Stomach (tissue), 4 donors: ENCODE measurements at regions not wholly inside any gene's neighbourhood (a gene's known extent, or its start where the extent isn't known, plus 50 kb on each side); places are given as distances from the start of the nearest gene placed in this dataset.

Experiments used
- CTCF ChIP-seq, 7 experiments: fragments of 450-650 bp in 4 of 7; fragments of 200-600 bp in 3 of 7; sonication (generic) in 3 of 7; IDR thresholded peaks; one replicate each; pipeline ENCODE4 v1.5.1; 2016 to 2019; ENCODE audit warnings: antibody characterized with exemption in 7 of 7, control low read depth in 2 of 7, mild to moderate bottlenecking in 1 of 7
- EP300 ChIP-seq: sonication (generic); formaldehyde crosslinking; IDR thresholded peaks from one replicate; pipeline ENCODE4 v1.6.1; 2017; ENCODE audit warnings: antibody characterized with exemption
- POLR2A ChIP-seq, 4 donors: fragments of 450-650 bp; IDR thresholded peaks; one replicate each; pipeline ENCODE4 v1.6.1; 2016; ENCODE audit warnings: antibody characterized with exemption in 4 of 4, control low read depth in 2 of 4, mild to moderate bottlenecking in 1 of 4, moderate library complexity in 1 of 4

- TF ChIP-seq CTCF (IDR thresholded peaks at IDR 0.05) (no peak), EP300 (no peak), POLR2A (IDR thresholded peaks at IDR 0.05) (no peak)
Observed at GRCh38 chr12:25864306-25865276, 93.9 kb upstream of the RASSF8 start.
